ENCODE measurements at regions not wholly inside any gene's neighbourhood (a gene's known extent, or its start where the extent isn't known, plus 50 kb on each side); places are given as distances from the start of the nearest gene placed in this dataset.

DNA sequence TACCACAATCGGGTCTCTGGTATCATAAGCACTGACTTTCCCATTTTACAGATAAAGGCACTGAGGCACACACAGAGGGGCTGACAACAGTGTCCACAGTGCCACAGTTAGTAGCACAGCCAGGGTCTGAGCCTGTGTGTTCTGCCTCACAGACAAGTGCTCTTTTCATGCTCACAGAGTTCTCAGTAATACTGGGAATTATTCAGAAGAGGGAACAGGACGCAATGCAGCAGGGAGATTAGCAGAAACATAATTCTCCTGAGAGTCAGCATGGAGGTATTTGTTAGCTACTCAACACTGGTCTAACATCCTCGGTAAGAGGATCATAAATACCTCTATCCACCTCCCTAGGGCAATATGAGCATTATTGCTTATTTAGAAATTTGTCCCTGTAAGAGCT is 219.3 kb upstream of the EEA1 start:
- no peak overlapping the region for H3K4me3 ChIP-seq (replicated peaks in 1 of 4; ENCODE audit: control extremely low read depth in 1 of 4, insufficient read depth in 1 of 4, low read depth in 3 of 4, low read length in 4 of 4)
- H4K20me1 ChIP-seq (ENCODE audit: control insufficient read depth, extremely low read depth, insufficient read depth, low read length) = no peaks in the 10 kb centered on the region
- no peaks in the 10 kb centered on the region for H3K79me2 ChIP-seq (ENCODE audit: control insufficient read depth, insufficient read depth, low read length)
- no peak overlapping the region for H2AFZ ChIP-seq (ENCODE audit: low read length)
- no peaks in the 10 kb centered on the region for H3K27me3 ChIP-seq (ENCODE audit: control insufficient read depth, insufficient read depth, low read length)
- H3K4me2 ChIP-seq (ENCODE audit: extremely low read depth, insufficient read depth, low read length) = no peak overlapping the region
- no peak overlapping the region for H3K9ac ChIP-seq (ENCODE audit: insufficient read depth, low read length)
- H3K27ac ChIP-seq (ENCODE audit: insufficient read depth, low read length) = no peak overlapping the region
- no peaks in the 10 kb centered on the region for H3K9me3 ChIP-seq (ENCODE audit: control insufficient read depth, insufficient read depth, low read depth, low read length)
- H3K4me1 ChIP-seq (ENCODE audit: control insufficient read depth, extremely low read depth, insufficient read depth, low read length) = no peaks in the 10 kb centered on the region
- H3K36me3 ChIP-seq (ENCODE audit: control insufficient read depth, insufficient read depth, low read length) = no peaks in the 10 kb centered on the region
- TF ChIP-seq, protein P1, sequence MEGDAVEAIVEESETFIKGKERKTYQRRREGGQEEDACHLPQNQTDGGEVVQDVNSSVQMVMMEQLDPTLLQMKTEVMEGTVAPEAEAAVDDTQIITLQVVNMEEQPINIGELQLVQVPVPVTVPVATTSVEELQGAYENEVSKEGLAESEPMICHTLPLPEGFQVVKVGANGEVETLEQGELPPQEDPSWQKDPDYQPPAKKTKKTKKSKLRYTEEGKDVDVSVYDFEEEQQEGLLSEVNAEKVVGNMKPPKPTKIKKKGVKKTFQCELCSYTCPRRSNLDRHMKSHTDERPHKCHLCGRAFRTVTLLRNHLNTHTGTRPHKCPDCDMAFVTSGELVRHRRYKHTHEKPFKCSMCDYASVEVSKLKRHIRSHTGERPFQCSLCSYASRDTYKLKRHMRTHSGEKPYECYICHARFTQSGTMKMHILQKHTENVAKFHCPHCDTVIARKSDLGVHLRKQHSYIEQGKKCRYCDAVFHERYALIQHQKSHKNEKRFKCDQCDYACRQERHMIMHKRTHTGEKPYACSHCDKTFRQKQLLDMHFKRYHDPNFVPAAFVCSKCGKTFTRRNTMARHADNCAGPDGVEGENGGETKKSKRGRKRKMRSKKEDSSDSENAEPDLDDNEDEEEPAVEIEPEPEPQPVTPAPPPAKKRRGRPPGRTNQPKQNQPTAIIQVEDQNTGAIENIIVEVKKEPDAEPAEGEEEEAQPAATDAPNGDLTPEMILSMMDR (conservative IDR thresholded peaks at IDR 0.05 in 1 of 2, IDR thresholded peaks at IDR 0.05 in 1 of 2; ENCODE audit: low read depth in 1 of 2, low read length in 2 of 2) = no peak
- TF ChIP-seq EZH2 (IDR thresholded peaks at IDR 0.05; ENCODE audit: low read length, missing control alignments) = no peak
- no peak for DNase-seq (ENCODE audit: low read depth in 2 of 2)

DNA sequence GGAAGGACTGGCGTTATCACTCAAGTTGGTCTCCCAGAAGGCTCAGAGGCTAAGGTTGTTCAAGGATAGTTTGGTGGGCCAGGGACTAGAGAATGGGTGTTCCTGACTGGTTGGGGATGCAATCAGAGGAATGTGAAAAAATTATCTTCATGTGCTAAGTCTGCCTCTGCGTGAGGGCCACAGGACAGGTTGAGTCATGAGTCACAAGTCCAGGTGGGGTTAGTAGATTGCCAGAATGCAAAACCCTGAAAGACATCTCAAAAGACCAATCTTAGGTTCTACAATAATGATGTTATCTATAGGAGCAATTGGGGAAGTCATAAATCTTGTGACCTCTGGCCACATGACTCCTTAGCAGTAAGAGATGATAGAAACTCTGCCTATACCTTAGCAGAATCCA is 220.1 kb upstream of the EEA1 start:
- no peak for DNase-seq (ENCODE audit: low read depth in 2 of 2)
- Histone ChIP-seq H3K9ac (ENCODE audit: insufficient read depth, low read length) (no peak overlapping the region), H3K9me3 (ENCODE audit: control insufficient read depth, insufficient read depth, low read depth, low read length) (no peaks in the 10 kb centered on the region), H3K79me2 (ENCODE audit: control insufficient read depth, insufficient read depth, low read length) (no peaks in the 10 kb centered on the region), H3K4me3 (replicated peaks in 1 of 4; ENCODE audit: control extremely low read depth in 1 of 4, insufficient read depth in 1 of 4, low read depth in 3 of 4, low read length in 4 of 4) (no peak overlapping the region), H3K27me3 (ENCODE audit: control insufficient read depth, insufficient read depth, low read length) (no peaks in the 10 kb centered on the region), H2AFZ (ENCODE audit: low read length) (no peak overlapping the region), H4K20me1 (ENCODE audit: control insufficient read depth, extremely low read depth, insufficient read depth, low read length) (no peaks in the 10 kb centered on the region), H3K4me1 (ENCODE audit: control insufficient read depth, extremely low read depth, insufficient read depth, low read length) (no peaks in the 10 kb centered on the region), H3K27ac (ENCODE audit: insufficient read depth, low read length) (no peak overlapping the region), H3K36me3 (ENCODE audit: control insufficient read depth, insufficient read depth, low read length) (no peaks in the 10 kb centered on the region), H3K4me2 (ENCODE audit: extremely low read depth, insufficient read depth, low read length) (no peak overlapping the region)
- no peak for TF ChIP-seq EZH2 (IDR thresholded peaks at IDR 0.05; ENCODE audit: low read length, missing control alignments)
- TF ChIP-seq, protein P1 (conservative IDR thresholded peaks at IDR 0.05 in 1 of 2, IDR thresholded peaks at IDR 0.05 in 1 of 2; ENCODE audit: low read depth in 1 of 2, low read length in 2 of 2) = no peak

DNA sequence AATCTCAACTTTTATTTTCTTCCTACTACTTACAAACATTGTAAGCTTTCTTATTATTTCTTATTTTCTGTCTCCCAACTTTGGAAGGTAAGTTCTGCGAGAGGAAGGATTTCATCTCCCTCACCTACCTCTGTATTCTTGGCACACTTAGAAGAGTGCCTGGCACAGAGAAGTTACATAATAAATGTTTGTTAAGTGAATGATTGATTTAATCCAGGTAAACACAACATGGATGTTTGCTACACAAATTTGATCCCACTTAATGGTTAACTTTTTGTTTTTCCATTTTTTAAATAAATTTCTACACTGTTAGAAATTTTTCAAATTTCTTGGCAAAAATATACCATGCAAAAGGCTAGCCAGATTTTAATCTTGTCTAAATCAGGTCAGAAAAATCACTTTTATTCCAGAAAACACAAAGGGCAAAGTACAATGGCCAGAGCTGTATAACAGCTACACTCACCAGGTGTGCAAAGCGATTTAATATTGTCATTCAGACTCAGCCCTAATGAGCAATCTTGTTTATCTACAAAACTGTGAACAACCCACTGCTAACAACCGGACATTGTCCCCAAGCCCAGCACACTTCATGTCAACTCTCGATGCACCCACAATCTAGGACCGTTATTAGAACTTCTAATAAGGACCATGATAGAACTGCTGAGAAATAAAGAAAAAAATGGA is 222.1 kb upstream of the EEA1 start:
- Histone ChIP-seq H3K79me2 (ENCODE audit: control insufficient read depth, insufficient read depth, low read length) (no peaks in the 10 kb centered on the region), H3K4me3 (replicated peaks in 1 of 4; ENCODE audit: control extremely low read depth in 1 of 4, insufficient read depth in 1 of 4, low read depth in 3 of 4, low read length in 4 of 4) (no peak overlapping the region), H3K4me2 (ENCODE audit: extremely low read depth, insufficient read depth, low read length) (no peak overlapping the region), H3K4me1 (ENCODE audit: control insufficient read depth, extremely low read depth, insufficient read depth, low read length) (no peaks in the 10 kb centered on the region), H4K20me1 (ENCODE audit: control insufficient read depth, extremely low read depth, insufficient read depth, low read length) (no peaks in the 10 kb centered on the region), H3K9me3 (ENCODE audit: control insufficient read depth, insufficient read depth, low read depth, low read length) (no peaks in the 10 kb centered on the region), H3K9ac (ENCODE audit: insufficient read depth, low read length) (no peak overlapping the region), H3K27ac (ENCODE audit: insufficient read depth, low read length) (no peak overlapping the region), H3K27me3 (ENCODE audit: control insufficient read depth, insufficient read depth, low read length) (no peaks in the 10 kb centered on the region), H3K36me3 (ENCODE audit: control insufficient read depth, insufficient read depth, low read length) (no peaks in the 10 kb centered on the region), H2AFZ (ENCODE audit: low read length) (no peak overlapping the region)
- no peak for DNase-seq (ENCODE audit: low read depth in 2 of 2)
- TF ChIP-seq, protein P1 (conservative IDR thresholded peaks at IDR 0.05 in 1 of 2, IDR thresholded peaks at IDR 0.05 in 1 of 2; ENCODE audit: low read depth in 1 of 2, low read length in 2 of 2) = no peak
- TF ChIP-seq EZH2 (IDR thresholded peaks at IDR 0.05; ENCODE audit: low read length, missing control alignments) = no peak
